ENCODE measurements at regions not wholly inside any gene's neighbourhood (a gene's known extent, or its start where the extent isn't known, plus 50 kb on each side); places are given as distances from the start of the nearest gene placed in this dataset.

GRCh38 chr5:167219298-167219697 lies 1072.1 kb upstream of the WWC1 start:
- no peak overlapping the region for H3K4me3 ChIP-seq (ENCODE audit: low read depth, low read length)
- TF ChIP-seq CTCF (IDR thresholded peaks at IDR 0.05; ENCODE audit: borderline replicate concordance, insufficient read depth, low read depth, low read length) = no peak

GRCh38 chr5:167226386-167226785 lies 1065.1 kb upstream of the WWC1 start:
- H3K4me3 ChIP-seq (ENCODE audit: low read depth, low read length) = no peak overlapping the region
- no peak for TF ChIP-seq CTCF (IDR thresholded peaks at IDR 0.05; ENCODE audit: borderline replicate concordance, insufficient read depth, low read depth, low read length)

- no peak overlapping the region for H3K4me3 ChIP-seq (ENCODE audit: low read depth, low read length)
- TF ChIP-seq CTCF (IDR thresholded peaks at IDR 0.05; ENCODE audit: borderline replicate concordance, insufficient read depth, low read depth, low read length) = no peak
Measured at GRCh38 chr5:167228134-167228533, 1063.3 kb upstream of the WWC1 start.

- H3K4me3 ChIP-seq (ENCODE audit: low read depth, low read length) = no peak overlapping the region
- no peak for TF ChIP-seq CTCF (IDR thresholded peaks at IDR 0.05; ENCODE audit: borderline replicate concordance, insufficient read depth, low read depth, low read length)
Measured at GRCh38 chr5:167229751-167230150, 1061.7 kb upstream of the WWC1 start.

GRCh38 chr5:167230414-167230813 lies 1061.0 kb upstream of the WWC1 start:
- no peak for TF ChIP-seq CTCF (IDR thresholded peaks at IDR 0.05; ENCODE audit: borderline replicate concordance, insufficient read depth, low read depth, low read length)
- H3K4me3 ChIP-seq (ENCODE audit: low read depth, low read length) = no peak overlapping the region

- no peak for TF ChIP-seq CTCF (IDR thresholded peaks at IDR 0.05; ENCODE audit: borderline replicate concordance, insufficient read depth, low read depth, low read length)
- no peak overlapping the region for H3K4me3 ChIP-seq (ENCODE audit: low read depth, low read length)
Measured at GRCh38 chr5:167232675-167233311, 1058.7 kb upstream of the WWC1 start.

- H3K4me3 ChIP-seq (ENCODE audit: low read depth, low read length) = no peak overlapping the region
- TF ChIP-seq CTCF (IDR thresholded peaks at IDR 0.05; ENCODE audit: borderline replicate concordance, insufficient read depth, low read depth, low read length) = no peak
Measured at GRCh38 chr5:167233507-167234220, 1057.8 kb upstream of the WWC1 start.

Measured in GM12875 (cell line).